ENCODE measurements at regions not wholly inside any gene's neighbourhood (a gene's known extent, or its start where the extent isn't known, plus 50 kb on each side); places are given as distances from the start of the nearest gene placed in this dataset.

- TF ChIP-seq CSRNP2 (CRISPR knock-in tag; conservative IDR thresholded peaks at IDR 0.05; ENCODE audit: low read depth) (no peak), NCOA2 (CRISPR knock-in tag; IDR thresholded peaks at IDR 0.05) (no peak)
These were observed 335.7 kb upstream of the IZUMO3 start (continued) for GRCh38 chr9:24881361-24881760.

GRCh38 chr9:24879591-24879990, 333.9 kb upstream of the IZUMO3 start:
- 4% methylated on average over 2 of the region's 2 CpGs for WGBS (ENCODE audit: low lambda C conversion rate)
- no peaks in the 10 kb centered on the region for H3K4me1 ChIP-seq (ENCODE audit: insufficient read depth, low read length)
- no TSS peak for BruUV-seq (replicated peaks)
- in situ Hi-C loops (cut with HindIII; ENCODE audit: extremely low pct_ligation_motif_present, low pct_unique_long_range_greater_than_20kb), result no loop called here
- H3K9me3 ChIP-seq (ENCODE audit: low read length), result peaks cover 14% of the 10 kb centered on the region; the same call in 1 of the 2 replicates
- H3K27ac ChIP-seq (ENCODE audit: extremely low read length, insufficient read depth, low read length), result no peak overlapping the region
- H3K27me3 ChIP-seq (ENCODE audit: control insufficient read depth in 1 of 2, insufficient read depth in 2 of 2, low read length in 2 of 2), result no peaks in the 10 kb centered on the region
- H2AFZ ChIP-seq (ENCODE audit: low read length), result no peak overlapping the region
- DNase-seq (ENCODE audit: low spot score) (no peak), ATAC-seq (no peak), FAIRE-seq (no peak)
- POLR2A ChIA-PET, result no interaction called here
- H3K9ac ChIP-seq (ENCODE audit: insufficient read depth, low read depth, low read length), result no peak overlapping the region
- no peak overlapping the region for H3K4me2 ChIP-seq (ENCODE audit: low read depth, low read length)
- no peaks in the 10 kb centered on the region for H4K20me1 ChIP-seq (ENCODE audit: insufficient read depth, low read length)
- H3K4me3 ChIP-seq (replicated peaks in 1 of 3; ENCODE audit: insufficient read depth in 1 of 3, low read depth in 2 of 3, low read length in 3 of 3), result no peak overlapping the region
- H3K36me3 ChIP-seq (replicated peaks in 1 of 2; ENCODE audit: control insufficient read depth in 1 of 2, insufficient read depth in 2 of 2, low read length in 2 of 2), result no peaks in the 10 kb centered on the region
- TF ChIP-seq TMF1 (CRISPR knock-in tag; IDR thresholded peaks at IDR 0.05; ENCODE audit: low read depth) (no peak), UBTF (CRISPR knock-in tag; IDR thresholded peaks at IDR 0.05) (no peak), BHLHE40 (IDR thresholded peaks at IDR 0.05; ENCODE audit: low read length) (no peak), ZNF615 (CRISPR knock-in tag; IDR thresholded peaks at IDR 0.05; ENCODE audit: borderline replicate concordance) (no peak), ZNF468 (CRISPR knock-in tag; IDR thresholded peaks at IDR 0.05) (no peak), ZMAT3 (CRISPR knock-in tag; conservative IDR thresholded peaks at IDR 0.05) (no peak), RNF2 (conservative IDR thresholded peaks at IDR 0.05; ENCODE audit: low read depth) (no peak), MTA1 (CRISPR knock-in tag; IDR thresholded peaks at IDR 0.05; ENCODE audit: borderline replicate concordance) (no peak), ATM (IDR thresholded peaks at IDR 0.05; ENCODE audit: borderline replicate concordance) (no peak), NFRKB (IDR thresholded peaks at IDR 0.05) (no peak), ATRX (CRISPR knock-in tag; IDR thresholded peaks at IDR 0.05; ENCODE audit: borderline replicate concordance) (no peak), SIX4 (CRISPR knock-in tag; IDR thresholded peaks at IDR 0.05) (no peak), ZC3H13 (CRISPR knock-in tag; IDR thresholded peaks at IDR 0.05) (no peak), MLXIP (CRISPR knock-in tag; IDR thresholded peaks at IDR 0.05; ENCODE audit: borderline replicate concordance) (no peak), ZNF326 (CRISPR knock-in tag; IDR thresholded peaks at IDR 0.05; ENCODE audit: borderline replicate concordance) (no peak), NFE2 (CRISPR knock-in tag; IDR thresholded peaks at IDR 0.05) (no peak)
- intact Hi-C loops (cut with micrococcal nuclease; ENCODE audit: unreplicated experiment), result no loop called here
- H3K79me2 ChIP-seq (ENCODE audit: insufficient read depth, low read length), result no peaks in the 10 kb centered on the region
- CTCF ChIA-PET (ENCODE audit: low intra/inter-chr PET ratio, low total read pairs), result no interaction called here

Measured in HepG2 (cell line).